PC-9 (cell line): ENCODE measurements at regions not wholly inside any gene's neighbourhood (a gene's known extent, or its start where the extent isn't known, plus 50 kb on each side); places are given as distances from the start of the nearest gene placed in this dataset.

ENCODE experiments used
- BruUV-seq: library from RNA; stranded (reverse); fragments of 400-500 nt; replicated peaks from 2 replicates; lab custom pipeline; 2021; lab: Mats Ljungman, UMichigan
- CTCF ChIA-PET: fragments of 300-600 bp; sonication (Branson Sonifier 250); formaldehyde crosslinking; loops from one replicate; lab custom pipeline; 2022; ENCODE audit warnings: antibody characterized with exemption; lab: Charles Lee
- POLR2A ChIA-PET: fragments of 300-600 bp; sonication (Branson Sonifier 250); formaldehyde crosslinking; loops from one replicate; lab custom pipeline; 2022; ENCODE audit warnings: antibody characterized with exemption; ENCODE audit not compliant: unreplicated experiment; lab: Charles Lee
- DNase-seq, 2 experiments: peaks; one replicate each; pipeline versions ENCODE4 v3.0.0 to v3.0.0-alpha.2; 2015 to 2022; ENCODE audit warnings: mixed read lengths in 1 of 2
- H2AFZ ChIP-seq: fragments of 200-600 bp; sonication (generic); 2 replicates; pipeline ENCODE4 v1.8.1; 2017; ENCODE audit warnings: antibody characterized with exemption
- H3F3A ChIP-seq: fragments of 200-600 bp; sonication (generic); 2 replicates; pipeline ENCODE4 v1.8.1; 2017; ENCODE audit warnings: antibody characterized with exemption, mild to moderate bottlenecking, low read depth; ENCODE audit not compliant: insufficient read depth
- H3K27ac ChIP-seq: fragments of 200-600 bp; sonication (generic); 2 replicates; pipeline ENCODE4 v1.6.1; 2016; ENCODE audit warnings: mixed run types
- H3K27me3 ChIP-seq: fragments of 200-600 bp; sonication (generic); 2 replicates; pipeline ENCODE4 v1.6.1; 2016; ENCODE audit warnings: low read depth, mixed run types; ENCODE audit not compliant: insufficient read depth
- H3K36me3 ChIP-seq: fragments of 200-600 bp; sonication (generic); 2 replicates; pipeline ENCODE4 v1.6.1; 2016; ENCODE audit warnings: low read depth, mixed run types
- H3K4me1 ChIP-seq: fragments of 200-600 bp; sonication (generic); replicated peaks from 2 replicates; pipeline ENCODE4 v1.6.1; 2016; ENCODE audit warnings: mixed run types; ENCODE audit not compliant: insufficient read depth
- H3K4me2 ChIP-seq: fragments of 200-600 bp; sonication (generic); 2 replicates; pipeline ENCODE4 v1.6.1; 2017; ENCODE audit warnings: mixed run types
- H3K4me3 ChIP-seq: fragments of 200-600 bp; sonication (generic); 2 replicates; pipeline ENCODE4 v1.6.1; 2016; ENCODE audit warnings: mixed run types
- H3K79me2 ChIP-seq: fragments of 200-600 bp; sonication (generic); 2 replicates; pipeline ENCODE4 v1.6.1; 2017; ENCODE audit warnings: low read depth, mixed run types
- H3K9me2 ChIP-seq: fragments of 200-600 bp; sonication (generic); 2 replicates; pipeline ENCODE4 v1.8.1; 2017; ENCODE audit warnings: mild to moderate bottlenecking; ENCODE audit not compliant: insufficient read depth
- H3K9me3 ChIP-seq: fragments of 200-600 bp; sonication (generic); 2 replicates; pipeline ENCODE4 v1.8.1; 2016; ENCODE audit warnings: low read depth; ENCODE audit not compliant: insufficient read depth
- H4K20me1 ChIP-seq: fragments of 200-600 bp; sonication (generic); 2 replicates; pipeline ENCODE4 v1.8.1; 2017; ENCODE audit not compliant: insufficient read depth
- CTCF ChIP-seq: fragments of 200-600 bp; sonication (generic); conservative IDR thresholded peaks from 2 replicates; pipeline ENCODE4 v1.6.1; 2017; ENCODE audit warnings: mixed run types, antibody characterized with exemption, mild to moderate bottlenecking, moderate library complexity
- EZH2 ChIP-seq: fragments of 200-600 bp; sonication (generic); IDR thresholded peaks from 2 replicates; pipeline ENCODE4 v1.8.0; 2017; ENCODE audit warnings: antibody characterized with exemption, low read depth
- intact Hi-C: fragments of 100-400 bp; cut with micrococcal nuclease; formaldehyde crosslinking; loops from one replicate; pipeline ENCODE4 v1.10.0; 2022; ENCODE audit not compliant: unreplicated experiment

DNA sequence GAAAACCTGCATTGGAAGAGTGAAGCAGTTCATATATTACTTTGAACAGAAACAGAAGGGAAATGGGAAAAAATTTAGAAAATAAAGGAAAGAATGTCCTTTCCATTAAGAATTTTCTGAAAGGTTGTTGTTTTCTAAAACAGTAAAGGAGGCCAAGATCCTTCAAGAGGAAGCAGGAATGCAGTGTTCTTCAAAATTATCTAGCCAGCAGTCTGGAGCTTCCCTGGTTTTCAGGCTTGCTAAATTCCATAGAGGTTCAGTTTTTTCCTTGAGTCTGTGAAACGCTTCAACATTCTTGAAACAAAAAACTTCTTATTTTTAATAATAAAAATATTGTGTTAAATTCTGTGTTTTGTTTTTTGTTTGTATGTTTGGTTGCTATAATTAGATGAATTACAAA lies 189.0 kb upstream of the ANO3 start:
- no TSS peak for BruUV-seq
- Histone ChIP-seq H4K20me1 (no peaks in the 10 kb centered on the region), H3K9me2 (no peaks in the 10 kb centered on the region), H3F3A (no peaks in the 10 kb centered on the region), H2AFZ (no peak overlapping the region), H3K9me3 (no peaks in the 10 kb centered on the region), H3K4me1 (no peaks in the 10 kb centered on the region), H3K79me2 (no peaks in the 10 kb centered on the region), H3K4me2 (no peak overlapping the region), H3K27ac (no peak overlapping the region), H3K4me3 (no peak overlapping the region), H3K27me3 (no peaks in the 10 kb centered on the region), H3K36me3 (no peaks in the 10 kb centered on the region)
- CTCF ChIA-PET, result no interaction called here
- TF ChIP-seq CTCF, result no peak
- TF ChIP-seq EZH2, result no peak
- no peak for DNase-seq
- intact Hi-C loops, result no loop called here
- POLR2A ChIA-PET, result no interaction called here

- DNase-seq, result no peak
- Histone ChIP-seq H3K4me2 (no peak overlapping the region), H3K9me2 (no peaks in the 10 kb centered on the region), H3K27me3 (no peaks in the 10 kb centered on the region), H3K9me3 (no peaks in the 10 kb centered on the region), H3K4me3 (no peak overlapping the region), H2AFZ (no peak overlapping the region), H3K4me1 (no peaks in the 10 kb centered on the region), H3F3A (no peaks in the 10 kb centered on the region), H3K27ac (no peak overlapping the region), H3K36me3 (no peaks in the 10 kb centered on the region), H3K79me2 (no peaks in the 10 kb centered on the region), H4K20me1 (no peaks in the 10 kb centered on the region)
- BruUV-seq, result no TSS peak
- ChIA-PET CTCF (interaction anchor here (0.6 kb wide), 1 partner anchor 162 kb away, joined by 12 read pairs; no protein-coding TSS in a partner anchor), POLR2A (no interaction called here)
- intact Hi-C loops, result no loop called here
- no peak for TF ChIP-seq CTCF
- TF ChIP-seq EZH2, result no peak
These were observed 188.2 kb upstream of the ANO3 start for GRCh38 chr11:26143566-26144290.

DNA sequence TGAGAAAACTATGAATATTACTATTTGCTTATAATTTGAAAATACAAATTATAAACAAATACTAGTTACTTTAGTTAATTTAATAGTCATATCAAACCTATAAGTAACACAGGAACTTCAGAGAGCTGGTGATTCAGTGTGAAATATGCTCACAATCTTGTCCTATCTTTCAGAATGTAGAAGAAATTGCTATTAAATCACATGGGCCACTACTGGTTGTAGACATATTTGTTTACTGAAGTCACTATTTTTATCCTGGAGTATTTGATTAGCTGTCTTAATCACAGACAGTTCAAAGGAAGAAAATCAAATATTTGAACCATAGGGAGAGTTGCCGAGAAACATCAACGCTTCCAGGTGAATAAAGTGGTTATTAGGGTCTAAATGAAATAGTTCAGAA lies 187.6 kb upstream of the ANO3 start:
- Histone ChIP-seq H3K27ac (no peak overlapping the region), H3K9me2 (no peaks in the 10 kb centered on the region), H3K4me2 (no peak overlapping the region), H3F3A (no peaks in the 10 kb centered on the region), H2AFZ (no peak overlapping the region), H3K36me3 (no peaks in the 10 kb centered on the region), H3K4me1 (no peaks in the 10 kb centered on the region), H4K20me1 (no peaks in the 10 kb centered on the region), H3K9me3 (no peaks in the 10 kb centered on the region), H3K4me3 (no peak overlapping the region), H3K27me3 (no peaks in the 10 kb centered on the region), H3K79me2 (no peaks in the 10 kb centered on the region)
- DNase-seq, result no peak
- POLR2A ChIA-PET, result no interaction called here
- CTCF ChIA-PET, result interaction anchor here (0.6 kb wide), 1 partner anchor 162 kb away, joined by 12 read pairs; no protein-coding TSS in a partner anchor
- intact Hi-C loops, result no loop called here
- no peak for TF ChIP-seq CTCF
- no peak for TF ChIP-seq EZH2
- no TSS peak for BruUV-seq
